Effector CD4-positive, alpha-beta T cell (primary cell): ENCODE measurements at regions not wholly inside any gene's neighbourhood (a gene's known extent, or its start where the extent isn't known, plus 50 kb on each side); places are given as distances from the start of the nearest gene placed in this dataset.

ENCODE experiments used
- DNase-seq: peaks from one replicate; pipeline ENCODE4 v3.0.0-alpha.2; 2020

DNA sequence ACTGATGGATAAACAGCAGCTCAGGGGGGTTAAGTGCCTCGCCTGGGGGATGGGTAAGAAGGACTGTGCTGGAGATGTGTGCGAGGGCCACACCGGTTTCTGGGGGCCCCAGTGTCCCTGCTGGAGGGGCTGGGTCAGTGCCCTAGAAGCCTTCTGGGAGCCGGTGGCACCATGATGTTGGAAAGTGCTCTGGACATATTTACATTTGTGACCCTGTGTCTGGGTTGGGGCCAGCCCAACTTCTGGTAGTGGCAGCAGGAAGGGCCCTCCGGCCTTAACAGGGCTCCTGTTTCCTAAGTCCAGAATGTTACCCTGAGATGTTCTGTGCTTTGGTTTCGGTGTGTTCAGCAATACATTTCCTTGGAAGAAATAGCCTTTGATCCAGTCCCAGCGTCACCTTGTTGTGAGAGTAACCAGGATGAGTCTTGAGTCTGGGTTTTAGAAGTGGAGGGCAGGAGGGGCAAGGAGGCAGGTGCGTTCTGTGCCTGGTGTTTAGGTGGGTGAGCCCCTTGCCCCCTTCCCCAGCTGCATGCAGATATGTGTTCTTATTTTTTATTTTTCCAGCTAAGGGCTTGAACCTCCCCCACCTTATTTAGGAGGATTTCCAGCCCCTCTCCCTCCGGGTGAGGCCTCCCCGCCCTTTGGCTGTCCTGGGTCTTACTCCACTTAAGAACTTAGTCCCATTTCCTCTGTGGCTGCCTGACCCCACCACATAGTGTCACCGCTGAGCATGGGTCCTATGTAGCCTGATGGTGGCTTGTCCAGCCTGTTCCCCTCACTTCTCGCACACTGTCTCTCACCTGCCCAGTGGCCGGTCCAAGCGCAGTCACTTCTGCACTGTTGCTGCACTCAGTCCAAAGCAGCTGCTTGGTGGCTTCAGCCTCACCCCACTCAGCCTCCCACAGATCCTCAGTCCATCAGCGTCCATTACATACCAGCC lies 132.7 kb upstream of the HS6ST1 start:
- DNase-seq: no peak

DNA sequence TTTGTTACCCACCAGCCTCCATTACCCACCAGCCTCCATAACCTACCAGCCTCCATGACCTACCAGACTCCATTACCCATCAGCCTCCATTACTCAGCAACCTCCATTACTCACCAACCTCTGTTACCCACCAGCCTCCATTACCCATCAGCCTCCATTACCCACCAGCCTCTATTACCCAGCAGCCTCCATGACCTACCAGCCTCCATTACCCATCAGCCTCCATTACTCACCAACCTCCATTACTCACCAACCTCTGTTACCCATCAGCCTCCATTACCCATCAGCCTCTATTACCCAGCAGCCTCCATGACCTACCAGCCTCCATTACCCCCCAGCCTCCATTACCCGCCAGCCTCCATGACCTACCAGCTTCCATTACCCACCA lies 133.3 kb upstream of the HS6ST1 start:
- no peak for DNase-seq

DNA sequence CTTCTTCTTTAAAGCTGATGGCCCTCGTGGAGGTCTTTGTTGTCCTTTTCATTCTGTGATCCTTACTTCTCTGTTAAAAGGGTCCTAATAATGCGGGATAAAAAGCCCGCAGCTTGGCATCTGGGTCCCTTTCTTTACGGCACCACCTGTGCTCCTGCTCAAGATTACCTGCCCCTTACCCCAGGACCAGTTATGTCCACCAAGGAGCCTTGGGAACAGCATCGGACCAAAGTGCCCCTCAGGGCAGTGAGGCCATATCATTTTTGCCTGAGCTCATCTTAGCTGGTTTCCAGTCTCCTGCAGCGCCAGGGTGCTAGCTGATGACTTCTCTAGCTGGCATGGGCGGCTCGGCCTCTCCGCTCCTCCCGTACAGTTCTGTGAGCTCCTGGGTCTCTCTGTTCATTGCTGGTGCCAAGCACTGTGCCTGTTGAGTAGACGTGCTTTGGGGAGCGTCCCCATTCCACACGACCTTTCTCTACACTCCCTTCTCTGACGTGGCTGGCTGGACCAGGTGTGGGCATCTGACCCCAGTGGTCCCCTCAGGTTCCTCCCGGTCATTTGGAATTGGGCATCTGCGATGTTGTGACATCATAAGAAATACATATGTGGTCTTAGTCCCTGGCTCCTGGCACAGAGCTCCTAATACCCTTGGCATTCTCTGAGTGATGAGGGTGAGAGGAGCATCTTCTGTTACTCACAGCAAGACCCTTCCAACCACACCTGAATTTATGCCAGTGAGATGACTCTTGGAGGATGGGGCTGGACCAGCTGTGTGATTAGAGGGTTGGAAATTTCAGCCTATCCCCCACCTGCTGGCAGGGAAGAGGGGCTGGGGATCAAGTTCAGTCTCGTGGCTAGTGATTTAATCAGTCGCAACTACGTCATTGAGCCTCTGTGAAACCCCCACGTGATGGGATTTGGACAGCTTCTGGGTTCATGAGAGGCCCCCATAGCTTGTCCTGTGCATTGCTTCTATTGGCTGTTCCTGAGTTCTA lies 134.2 kb upstream of the HS6ST1 start:
- no peak for DNase-seq

DNA sequence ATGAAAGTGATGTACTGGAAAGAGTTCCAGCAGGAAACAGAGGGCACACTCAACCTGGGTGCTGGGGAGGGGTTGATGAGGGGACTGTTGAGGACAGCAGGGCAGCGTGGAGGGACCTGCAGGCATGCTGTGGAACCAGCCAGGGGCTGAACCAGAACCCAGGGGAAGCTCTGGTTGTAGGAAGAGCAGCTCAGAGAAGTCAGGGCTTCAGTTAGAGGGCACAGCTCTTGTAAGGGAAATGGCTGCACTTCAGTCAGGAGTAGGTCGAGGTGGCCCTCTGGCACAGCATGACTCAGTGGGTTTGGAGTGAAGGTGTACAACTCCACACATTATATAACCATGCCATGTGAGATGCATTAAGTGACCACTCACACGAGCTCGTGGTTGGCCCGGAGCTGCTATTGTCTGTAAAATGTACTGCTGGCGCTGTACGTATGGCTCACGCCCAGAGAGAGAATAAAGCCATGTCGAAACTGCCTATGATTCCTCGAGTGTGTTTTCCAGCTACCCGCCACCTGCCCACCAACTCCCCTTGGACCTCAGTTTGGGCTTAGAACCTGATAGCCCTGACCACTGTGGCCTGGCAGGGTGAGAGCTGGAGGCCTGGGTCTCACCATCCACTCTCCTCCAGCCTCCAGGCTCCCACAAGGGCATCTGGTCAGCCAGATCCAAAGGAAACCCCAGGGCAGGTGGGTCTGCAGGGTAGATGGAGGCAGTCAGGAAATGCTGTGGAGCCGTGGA lies 136.5 kb upstream of the HS6ST1 start:
- DNase-seq: no peak

DNA sequence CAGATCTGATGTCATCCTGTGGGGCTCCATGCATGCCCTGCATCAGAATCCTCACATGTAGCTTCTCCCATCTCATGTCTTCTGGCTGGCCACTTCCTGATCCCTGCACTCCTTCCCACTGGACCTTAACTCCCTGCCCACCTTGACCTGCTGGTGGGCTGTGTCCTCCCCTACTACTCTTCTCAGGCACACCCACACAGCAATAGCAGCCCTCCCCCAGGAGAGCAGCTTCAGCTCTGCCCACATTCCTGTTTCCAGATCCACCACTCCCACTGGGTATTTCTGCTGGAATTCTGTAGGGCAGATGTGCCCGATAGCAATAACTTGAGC lies 137.0 kb upstream of the HS6ST1 start:
- no peak for DNase-seq

DNA sequence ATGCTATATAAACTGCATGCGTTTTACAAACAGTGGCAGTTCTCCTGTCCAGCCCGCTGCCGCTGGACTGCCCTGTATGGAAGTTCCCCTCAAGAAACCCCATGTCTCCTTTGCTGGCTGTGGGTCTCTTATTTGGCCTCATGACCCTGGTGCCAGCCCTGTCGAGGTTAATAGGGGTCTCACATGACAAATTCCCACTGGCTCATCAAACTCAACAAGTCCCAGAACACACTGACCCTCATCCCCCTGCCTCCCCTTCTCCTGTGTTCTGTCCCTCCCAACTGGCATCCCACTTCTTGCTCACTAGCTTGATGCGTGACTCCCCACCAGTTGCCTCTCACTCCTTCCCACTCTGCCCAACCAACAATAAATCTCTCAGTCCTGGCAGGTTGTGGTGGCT lies 137.6 kb upstream of the HS6ST1 start:
- no peak for DNase-seq

DNA sequence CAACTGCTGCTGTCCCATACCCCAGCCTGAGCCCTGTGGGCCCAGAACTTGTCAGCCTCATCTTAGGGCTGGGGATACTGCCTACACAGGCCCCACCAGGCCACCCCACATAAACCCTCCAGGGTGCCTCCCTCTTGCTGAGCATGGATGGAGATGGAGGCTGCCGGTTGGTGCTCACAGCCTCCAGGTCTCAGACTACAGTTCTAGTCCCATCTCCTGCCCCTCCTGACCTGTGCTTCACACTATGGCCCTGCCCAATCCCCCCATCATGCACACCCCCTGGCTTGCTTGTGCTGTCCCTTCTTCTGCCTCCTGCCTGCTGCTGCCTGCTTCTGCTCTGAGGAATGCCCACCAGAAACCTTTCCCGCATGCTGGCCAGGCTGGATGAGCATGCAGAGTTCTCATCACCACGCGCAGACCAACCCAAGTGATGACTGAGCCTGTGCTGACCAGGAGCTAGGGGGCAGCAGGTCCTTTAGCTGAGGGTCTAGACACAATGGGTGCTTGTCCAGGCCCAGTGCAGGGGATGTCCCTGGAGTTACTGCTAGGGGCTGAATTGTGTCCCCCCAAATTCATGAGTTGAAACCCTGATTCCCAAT lies 138.4 kb upstream of the HS6ST1 start:
- no peak for DNase-seq

DNA sequence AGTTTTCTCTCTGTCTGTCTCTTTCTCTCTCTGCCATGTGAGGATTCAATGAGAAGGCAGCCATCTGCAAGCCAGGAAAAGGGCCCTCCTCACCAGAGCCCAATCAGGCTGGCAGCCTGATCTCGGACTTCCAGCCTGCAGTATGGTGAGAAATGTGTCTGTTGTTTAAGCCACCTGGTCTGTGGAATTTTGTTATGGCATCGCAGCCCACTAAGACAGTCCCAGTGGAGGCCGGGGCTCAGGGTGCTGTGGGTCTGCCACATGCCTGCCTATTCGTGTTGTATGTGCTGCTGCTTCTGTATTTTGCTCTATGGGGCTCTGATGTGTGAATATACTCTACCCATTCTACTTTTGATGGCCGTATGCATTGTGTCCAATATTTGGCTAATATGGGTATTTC lies 139.0 kb upstream of the HS6ST1 start:
- no peak for DNase-seq

DNA sequence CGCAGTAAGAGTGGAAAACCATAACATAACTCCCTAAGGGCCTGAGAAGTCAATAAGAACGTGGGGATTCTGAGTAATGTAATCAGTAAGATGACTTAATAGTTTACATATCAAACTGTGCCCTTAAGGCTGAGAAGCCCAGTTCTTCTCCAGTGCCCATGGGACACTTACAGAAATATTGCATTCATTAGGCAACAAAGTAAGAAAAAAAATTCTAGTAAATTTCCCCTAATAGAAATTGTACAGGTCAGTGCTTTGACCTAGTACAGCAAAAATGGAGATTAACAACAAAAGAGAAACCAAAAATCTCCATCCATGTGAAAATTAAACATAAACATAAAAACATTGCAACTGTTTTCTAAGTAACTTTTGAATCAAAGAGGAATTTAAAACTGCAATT lies 139.8 kb upstream of the HS6ST1 start:
- no peak for DNase-seq

DNA sequence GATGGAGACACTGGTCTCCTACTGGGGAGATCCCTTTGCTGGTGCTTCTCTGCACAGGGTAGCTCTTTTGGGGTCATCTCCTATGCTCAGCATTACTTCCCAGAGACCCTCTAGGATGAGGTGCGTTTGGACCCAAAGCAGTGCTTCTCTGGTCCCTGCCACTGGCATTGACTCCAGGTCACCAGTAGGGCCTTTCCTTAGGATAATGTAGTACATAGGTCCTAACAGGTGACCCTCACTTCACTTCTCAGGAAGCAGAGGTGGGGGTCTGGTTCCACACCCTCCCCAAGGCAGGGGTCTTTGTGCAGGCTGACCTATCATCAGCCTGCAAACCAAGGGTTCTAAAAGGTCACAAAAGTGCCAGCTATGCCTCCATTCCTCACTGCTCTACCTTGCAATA lies 145.8 kb upstream of the HS6ST1 start:
- no peak for DNase-seq

DNA sequence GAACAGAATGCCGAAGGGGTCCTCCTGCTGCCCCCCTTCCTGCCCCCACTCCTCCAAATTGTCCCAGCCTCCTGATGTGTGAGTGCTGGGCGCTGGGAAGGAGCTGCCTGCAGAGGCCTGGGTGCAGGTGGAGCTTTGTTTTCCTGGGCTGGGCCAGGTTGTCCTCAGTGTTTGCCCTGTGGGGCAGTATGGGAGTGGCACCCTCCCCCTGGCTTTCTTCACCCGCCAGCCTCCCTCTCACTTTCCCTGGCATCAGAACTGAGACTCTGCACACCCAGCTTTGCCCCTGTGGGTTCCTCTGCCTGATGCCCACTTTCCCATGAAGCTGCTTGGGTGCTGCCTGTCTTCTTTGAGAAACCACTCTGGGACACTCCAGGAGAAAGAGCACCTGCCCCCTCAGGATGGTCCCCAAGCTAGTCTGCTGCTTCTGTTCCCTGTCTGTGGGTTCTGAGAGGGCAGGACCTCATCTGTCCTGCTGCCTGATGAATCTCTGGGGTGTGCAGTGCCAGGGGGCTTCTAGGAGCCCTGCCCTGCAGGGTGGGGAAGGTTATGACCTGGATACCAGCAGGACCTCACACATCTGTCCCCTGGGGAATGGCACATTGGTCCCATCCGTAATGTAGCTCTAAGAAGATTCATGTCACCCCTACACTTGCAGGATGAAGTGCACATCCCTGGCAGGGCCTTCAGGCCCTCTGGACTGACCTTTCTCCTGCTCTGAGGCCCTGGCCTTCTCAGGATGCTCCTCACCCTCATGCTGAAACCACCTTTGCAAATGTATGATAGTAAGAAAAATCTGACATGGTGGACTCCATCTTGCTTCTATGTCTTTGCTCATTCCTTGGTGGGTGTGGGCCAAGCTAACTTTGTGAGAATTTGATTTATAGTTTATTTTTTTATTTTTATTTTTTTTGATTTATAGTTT lies 146.8 kb upstream of the HS6ST1 start:
- no peak for DNase-seq

DNA sequence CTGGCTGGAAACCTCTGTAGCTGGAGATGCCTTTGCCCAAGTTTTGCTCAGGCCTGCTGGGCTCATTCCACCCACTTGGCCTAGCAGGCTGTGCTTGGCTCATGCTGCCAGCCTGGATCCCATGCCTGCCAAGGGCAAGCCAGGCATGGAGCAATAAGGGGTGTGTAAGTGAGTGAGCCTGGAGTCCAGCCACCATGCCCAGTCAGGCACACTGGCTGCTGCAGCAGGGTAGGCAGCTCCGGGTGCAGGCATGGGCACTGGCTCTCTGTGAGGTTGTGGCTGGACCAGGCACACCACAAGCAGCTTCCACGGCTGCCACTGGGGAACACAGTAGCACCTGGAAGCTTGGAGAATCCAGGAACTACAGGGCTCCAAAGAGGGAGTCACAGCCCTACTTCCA lies 147.7 kb upstream of the HS6ST1 start:
- no peak for DNase-seq

DNA sequence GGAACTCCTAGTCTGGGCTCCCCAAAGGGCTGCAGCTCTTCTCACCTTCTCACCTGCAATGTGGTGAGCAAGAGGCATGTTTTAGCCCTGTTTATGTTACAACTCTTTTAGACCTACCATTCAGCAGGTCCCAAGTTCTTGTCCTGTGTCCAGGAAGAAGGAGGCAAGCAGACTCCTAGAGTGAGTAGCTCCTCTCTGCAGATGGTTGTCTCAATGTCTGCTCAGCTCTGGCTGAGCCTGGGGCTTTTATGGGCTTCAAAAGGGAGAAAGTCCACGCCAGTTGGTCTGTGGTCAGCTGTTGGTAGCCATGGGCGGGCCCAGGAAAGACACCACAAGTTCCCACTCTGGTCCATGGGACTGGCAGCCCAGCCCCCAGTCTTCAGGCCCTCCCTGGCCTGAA lies 148.1 kb upstream of the HS6ST1 start:
- DNase-seq: no peak

DNA sequence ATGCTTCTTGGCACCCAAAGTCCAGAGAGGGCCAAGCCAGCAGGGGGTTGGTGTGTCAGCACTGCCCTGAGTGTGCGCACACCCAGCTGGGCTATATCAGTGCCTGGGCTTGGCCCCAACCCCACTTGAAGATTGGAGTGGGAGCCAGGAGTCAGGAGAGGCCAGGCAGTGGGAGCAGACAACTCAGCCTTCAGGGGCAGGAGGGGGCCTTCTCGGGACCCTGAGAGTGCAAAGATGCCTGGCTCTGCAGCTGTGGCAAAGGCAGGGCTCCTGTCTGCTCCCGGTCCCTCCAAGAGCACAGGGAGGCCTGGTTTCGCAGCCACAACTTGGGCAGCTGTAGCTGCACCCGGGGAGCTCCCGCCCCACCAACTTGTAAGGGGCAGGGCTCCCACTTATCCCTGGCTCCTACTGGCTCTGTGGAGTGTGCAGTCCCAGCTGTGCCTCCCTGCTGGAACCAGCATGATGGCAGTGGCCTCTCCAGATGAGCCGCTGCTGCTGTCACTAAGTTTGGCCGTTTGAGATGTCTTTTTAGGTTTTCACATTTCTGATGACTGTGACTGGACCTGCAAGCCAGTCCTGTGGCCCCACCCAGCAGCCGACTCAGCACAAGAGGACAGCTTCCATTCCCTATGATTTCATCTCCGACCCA lies 148.8 kb upstream of the HS6ST1 start:
- DNase-seq: no peak

DNA sequence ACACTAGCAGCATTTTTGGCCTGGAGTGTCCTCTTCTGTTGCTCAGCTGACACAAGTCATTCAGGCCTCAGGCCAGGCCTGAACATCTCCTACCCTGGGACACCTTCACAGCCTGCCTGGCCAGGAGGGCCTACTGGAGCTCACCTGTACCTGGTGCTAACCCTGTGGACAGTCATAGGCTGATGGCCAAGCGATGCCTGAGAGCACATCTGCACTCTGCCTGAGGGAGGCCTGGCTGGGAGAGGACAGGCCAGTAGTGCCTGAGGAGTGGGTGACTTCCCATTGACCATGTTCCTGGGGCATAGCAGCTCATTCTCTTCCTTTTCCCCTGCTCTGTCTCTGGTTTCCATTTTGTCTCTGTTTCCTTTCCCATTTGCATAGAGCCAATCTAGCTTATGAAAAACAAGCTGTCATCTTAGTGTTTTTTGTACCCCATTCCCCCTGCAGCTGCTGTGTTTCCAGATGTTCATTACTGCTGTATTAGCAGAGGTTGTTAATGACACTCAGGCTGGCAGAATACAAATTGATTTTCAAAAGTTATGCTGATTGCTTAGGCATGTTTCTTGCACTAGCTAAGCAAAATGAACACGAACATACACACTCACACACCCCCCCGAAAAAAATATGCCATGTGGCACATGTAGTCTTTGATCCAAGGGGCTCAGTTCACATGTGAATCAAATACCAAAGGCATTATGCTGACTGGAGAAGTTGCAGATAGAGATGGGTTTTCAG lies 149.7 kb upstream of the HS6ST1 start:
- DNase-seq: no peak

DNA sequence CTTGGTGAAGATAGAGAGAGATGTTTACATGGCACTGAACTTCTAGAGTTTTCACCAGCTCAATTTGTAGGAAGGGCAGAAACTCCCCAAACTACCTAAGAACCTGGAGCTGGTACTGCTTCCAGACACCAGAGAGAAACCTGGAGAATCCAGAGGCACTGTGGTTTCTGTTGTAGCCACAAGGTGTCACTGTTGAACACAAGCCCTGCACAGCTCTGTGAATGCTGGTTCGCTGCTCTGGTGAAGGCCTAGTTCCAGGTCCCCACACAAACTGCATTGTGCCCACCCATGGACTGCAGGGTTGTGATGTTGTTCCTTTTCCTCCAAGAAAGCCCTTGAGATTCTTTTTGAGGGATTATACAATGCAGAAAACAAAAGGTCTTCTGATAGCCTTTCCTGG lies 150.5 kb upstream of the HS6ST1 start:
- DNase-seq: no peak

DNA sequence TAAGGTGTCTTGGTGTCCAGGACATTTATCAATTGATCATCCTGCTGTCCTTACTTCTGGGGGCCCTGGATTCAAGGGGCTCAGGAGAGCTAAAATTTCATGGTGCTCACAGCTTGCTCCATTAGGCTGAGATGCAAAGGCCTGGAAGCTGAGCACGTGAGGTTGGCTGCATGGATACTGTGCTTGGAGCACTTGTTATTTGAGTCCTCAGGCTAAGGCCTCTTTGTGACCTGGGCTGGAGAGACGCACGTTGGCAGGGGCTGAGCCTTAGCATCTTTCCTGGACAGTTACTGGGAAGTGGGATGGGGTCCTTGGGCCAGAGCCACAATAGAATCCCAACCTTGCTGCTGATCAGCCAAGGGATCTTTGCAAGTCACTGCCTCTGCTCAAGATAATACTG lies 151.2 kb upstream of the HS6ST1 start:
- no peak for DNase-seq

DNA sequence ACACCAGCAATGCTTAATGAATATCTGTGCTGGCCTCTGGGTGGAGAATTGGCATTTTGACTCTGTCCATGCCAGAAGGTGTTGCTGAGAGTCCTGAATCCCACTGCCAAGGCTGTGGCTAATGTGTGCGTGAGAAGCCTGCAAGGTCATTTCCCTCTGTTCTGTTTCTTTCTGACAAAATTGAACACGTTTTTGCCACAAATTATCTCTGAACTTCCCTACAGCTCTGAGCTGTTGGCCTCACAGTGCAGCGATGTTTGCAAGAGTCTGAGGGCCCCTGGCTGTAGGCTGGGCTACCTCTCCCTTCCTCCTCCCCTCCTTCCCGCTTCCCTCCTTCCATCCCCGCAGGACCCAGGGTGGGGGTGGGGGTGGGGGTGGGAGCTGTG lies 154.1 kb upstream of the HS6ST1 start:
- DNase-seq: no peak

DNA sequence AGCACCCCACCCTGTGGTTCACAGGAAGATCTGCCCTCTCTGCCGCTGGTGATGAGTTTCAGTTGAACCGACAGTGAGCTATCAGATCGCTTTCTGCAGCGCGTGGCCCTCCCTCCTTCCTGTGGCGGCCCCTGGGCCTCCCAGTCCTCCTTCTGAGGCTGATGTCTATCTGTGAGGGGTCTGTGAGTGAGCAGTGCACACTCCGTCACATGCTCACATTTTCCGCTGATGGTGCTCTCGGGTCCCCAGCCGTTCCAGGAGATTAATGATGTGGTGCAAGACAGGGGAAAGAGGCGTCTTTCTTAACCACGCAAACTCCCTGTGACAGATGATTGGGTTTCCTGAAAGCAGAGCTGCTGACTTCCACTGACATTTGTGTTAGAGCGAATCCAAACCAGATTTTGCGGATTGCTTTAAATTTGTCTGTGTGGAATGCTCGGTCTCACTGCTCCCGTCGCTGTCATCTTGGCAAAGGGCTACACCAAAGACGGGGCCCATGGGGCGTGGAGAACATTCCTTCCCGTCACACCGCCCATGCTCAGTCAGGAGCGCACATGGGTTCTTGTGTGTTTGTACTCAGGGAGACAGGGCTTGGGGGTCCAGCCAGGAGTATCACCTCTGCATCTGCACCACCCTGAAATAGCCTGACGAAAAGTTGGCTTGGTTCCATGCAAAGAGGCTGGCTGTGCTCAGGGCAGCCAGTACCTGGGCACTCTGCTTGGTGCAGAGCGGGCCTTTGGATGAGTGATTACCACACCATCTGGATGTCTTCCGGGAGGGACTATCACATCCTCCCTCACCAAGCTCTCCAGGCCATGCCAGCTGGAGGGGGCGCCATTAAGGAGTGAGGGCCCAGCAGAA lies 154.7 kb upstream of the HS6ST1 start:
- no peak for DNase-seq
